Common myeloid progenitor, CD34-positive (primary cell): ENCODE measurements at regions not wholly inside any gene's neighbourhood (a gene's known extent, or its start where the extent isn't known, plus 50 kb on each side); places are given as distances from the start of the nearest gene placed in this dataset.

ENCODE experiments used
- CTCF ChIA-PET: fragments of 350-600 bp; sonication (Branson Sonifier 250); formaldehyde crosslinking; loops from one replicate; lab custom pipeline; 2021; ENCODE audit warnings: antibody characterized with exemption; lab: Charles Lee
- POLR2A ChIA-PET: fragments of 350-600 bp; sonication (Branson Sonifier 250); formaldehyde crosslinking; loops from one replicate; lab custom pipeline; 2021; ENCODE audit warnings: antibody characterized with exemption; lab: Charles Lee
- DNase-seq, 3 donors: peaks; one replicate each; pipeline versions ENCODE4 v3.0.0 to v3.0.0-alpha.2; 2013
- H3K27ac ChIP-seq, 2 experiments: 1 replicate in 1 of 2; 2 replicates in 1 of 2; pipeline ENCODE4 v1.7.0; 2013; ENCODE audit warnings: inconsistent platforms in 2 of 2, low read length in 2 of 2, mild to moderate bottlenecking in 2 of 2, low read depth in 1 of 2, moderate library complexity in 1 of 2; ENCODE audit not compliant: severe bottlenecking in 2 of 2, insufficient read depth in 1 of 2, poor library complexity in 1 of 2
- H3K27me3 ChIP-seq, 5 experiments: replicated peaks in 2 of 5; 1 replicate in 3 of 5; 2 replicates in 2 of 5; pipeline versions ENCODE4 v1.6.1 to v1.7.0; 2013; ENCODE audit warnings: low read length in 4 of 5, mild to moderate bottlenecking in 2 of 5, moderate library complexity in 2 of 5, inconsistent platforms in 1 of 5; ENCODE audit not compliant: insufficient read depth in 5 of 5, control insufficient read depth in 4 of 5
- H3K36me3 ChIP-seq, 4 experiments: 1 replicate in 2 of 4; 2 replicates in 2 of 4; pipeline versions ENCODE4 v1.6.1 to v1.7.0; 2013; ENCODE audit warnings: low read length in 3 of 4, control low read depth in 1 of 4, mild to moderate bottlenecking in 1 of 4; ENCODE audit not compliant: control insufficient read depth in 4 of 4, insufficient read depth in 4 of 4
- H3K4me1 ChIP-seq, 4 experiments: 1 replicate in 3 of 4; 2 replicates in 1 of 4; pipeline versions ENCODE4 v1.6.1 to v1.7.1; 2013; ENCODE audit warnings: low read length in 3 of 4, mild to moderate bottlenecking in 3 of 4, control low read depth in 1 of 4, inconsistent platforms in 1 of 4, moderate library complexity in 1 of 4; ENCODE audit not compliant: control insufficient read depth in 4 of 4, insufficient read depth in 4 of 4; ENCODE audit errors: control extremely low read depth in 1 of 4
- H3K4me3 ChIP-seq, 7 experiments: 1 replicate in 4 of 7; 2 replicates in 3 of 7; pipeline versions ENCODE4 v1.5.1 to v1.7.0; 2013; ENCODE audit warnings: mild to moderate bottlenecking in 7 of 7, low read length in 6 of 7, moderate library complexity in 6 of 7, inconsistent platforms in 2 of 7, low read depth in 2 of 7, control low read depth in 1 of 7; ENCODE audit not compliant: insufficient read depth in 4 of 7, control insufficient read depth in 1 of 7; ENCODE audit errors: extremely low read depth in 1 of 7
- H3K9me3 ChIP-seq, 5 experiments: 1 replicate in 4 of 5; 2 replicates in 1 of 5; pipeline versions ENCODE4 v1.6.1 to v1.7.1; 2013; ENCODE audit warnings: low read length in 4 of 5, mild to moderate bottlenecking in 2 of 5, inconsistent platforms in 1 of 5, low read depth in 1 of 5, moderate library complexity in 1 of 5; ENCODE audit not compliant: control insufficient read depth in 4 of 5, insufficient read depth in 2 of 5; ENCODE audit errors: control extremely low read depth in 1 of 5
- WGBS: methylation state at CpG from one replicate; pipeline ENCODE4 v1.1.5; 2013; ENCODE audit not compliant: insufficient coverage; 5-methylcytosine and 5-hydroxymethylcytosine counted together

DNA sequence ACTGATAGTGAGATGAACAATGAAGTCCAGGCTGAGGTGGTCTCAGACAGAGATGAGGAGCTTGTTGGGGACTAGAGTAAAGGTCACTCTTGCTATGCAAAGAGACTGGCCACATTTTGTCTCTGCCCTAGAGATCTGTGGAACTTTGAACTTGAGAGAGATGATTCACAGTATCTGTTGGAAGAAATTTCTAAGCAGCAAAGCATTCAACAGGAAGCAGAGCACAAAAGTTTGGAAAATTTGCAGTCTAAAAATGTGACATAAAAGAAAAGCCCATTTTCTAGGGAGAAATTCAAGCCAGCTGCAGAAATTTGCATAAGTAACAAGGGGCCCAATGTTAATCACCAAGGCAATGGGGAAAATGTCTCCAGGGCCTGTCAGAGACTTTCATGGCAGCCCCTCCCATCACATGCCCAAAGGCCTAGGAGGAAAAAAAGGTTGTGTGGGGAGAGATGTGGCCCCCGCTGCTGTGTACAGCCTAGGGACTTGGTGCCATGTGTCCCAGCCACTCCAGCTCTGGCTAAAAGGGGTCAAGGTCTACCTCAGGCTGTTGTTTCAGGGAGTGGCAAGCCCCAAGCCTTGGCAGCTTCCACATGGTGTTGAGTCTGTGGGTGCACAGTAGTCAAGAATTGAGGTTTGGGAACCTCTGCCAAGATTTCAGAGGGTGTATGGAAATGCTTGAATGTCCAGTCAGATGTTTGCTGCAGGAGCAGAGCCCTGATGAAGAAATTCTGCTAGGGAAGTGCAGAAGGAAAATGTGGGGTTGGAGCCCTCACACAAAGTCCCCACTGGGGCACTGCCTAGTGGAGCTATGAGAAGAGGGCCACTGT is 262.8 kb downstream of the DKK2 start:
- 100% methylated on average over 1 of the region's 1 CpG for WGBS

DNA sequence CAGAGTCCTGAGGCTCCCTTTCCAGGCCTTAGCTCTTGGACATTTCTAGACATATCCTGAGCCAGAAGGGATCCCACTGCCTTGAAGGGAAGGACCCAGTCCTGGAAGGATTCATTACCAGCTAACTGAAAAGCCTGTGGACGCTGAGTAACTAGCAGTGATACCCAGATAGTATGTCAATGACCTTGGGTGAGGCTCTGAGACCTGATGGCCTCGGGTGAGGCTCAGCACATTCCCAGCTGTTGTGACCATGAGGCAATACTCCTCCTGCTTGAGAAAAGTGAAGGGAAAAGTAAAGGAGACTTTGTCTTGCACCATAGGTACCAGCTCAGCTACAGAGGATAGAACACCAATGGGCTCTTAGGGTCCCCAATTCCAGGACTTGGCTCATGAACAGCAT is 268.1 kb downstream of the DKK2 start:
- no peak overlapping the region for H3K4me3 ChIP-seq
- POLR2A ChIA-PET, result no interaction called here
- H3K27me3 ChIP-seq, result no peaks in the 10 kb centered on the region
- CTCF ChIA-PET, result no interaction called here
- peaks cover 0 to 3% (median 0%) of the 10 kb centered on the region in 5 experiments for H3K9me3 ChIP-seq
- WGBS, result 94% methylated on average over 2 of the region's 2 CpGs
- H3K36me3 ChIP-seq, result no peaks in the 10 kb centered on the region
- H3K4me1 ChIP-seq, result peaks cover 0 to 7% (median 0%) of the 10 kb centered on the region in 4 experiments
- H3K27ac ChIP-seq, result no peak overlapping the region
- no peak for DNase-seq

More for the DNA sequence above, 262.8 kb downstream of the DKK2 start:
- no peak overlapping the region for H3K27ac ChIP-seq
- POLR2A ChIA-PET, result no interaction called here
- no peaks in the 10 kb centered on the region for H3K36me3 ChIP-seq
- CTCF ChIA-PET, result no interaction called here
- peaks cover 0 to 25% (median under 1%) of the 10 kb centered on the region in 4 experiments for H3K4me1 ChIP-seq
- no peak overlapping the region for H3K4me3 ChIP-seq
- H3K27me3 ChIP-seq, result no peaks in the 10 kb centered on the region
- no peak for DNase-seq
- H3K9me3 ChIP-seq, result peaks cover 0 to 3% (median 0%) of the 10 kb centered on the region in 5 experiments

- no peaks in the 10 kb centered on the region for H3K27me3 ChIP-seq
- ChIA-PET POLR2A (no interaction called here), CTCF (no interaction called here)
- H3K4me3 ChIP-seq, result no peak overlapping the region
- peaks cover 0 to 3% (median 0%) of the 10 kb centered on the region in 5 experiments for H3K9me3 ChIP-seq
- no peaks in the 10 kb centered on the region for H3K36me3 ChIP-seq
- no peak overlapping the region for H3K27ac ChIP-seq
- DNase-seq, result no peak
- no peaks in the 10 kb centered on the region for H3K4me1 ChIP-seq
Measured at GRCh38 chr4:106766519-106766918, 269.6 kb downstream of the DKK2 start.

DNA sequence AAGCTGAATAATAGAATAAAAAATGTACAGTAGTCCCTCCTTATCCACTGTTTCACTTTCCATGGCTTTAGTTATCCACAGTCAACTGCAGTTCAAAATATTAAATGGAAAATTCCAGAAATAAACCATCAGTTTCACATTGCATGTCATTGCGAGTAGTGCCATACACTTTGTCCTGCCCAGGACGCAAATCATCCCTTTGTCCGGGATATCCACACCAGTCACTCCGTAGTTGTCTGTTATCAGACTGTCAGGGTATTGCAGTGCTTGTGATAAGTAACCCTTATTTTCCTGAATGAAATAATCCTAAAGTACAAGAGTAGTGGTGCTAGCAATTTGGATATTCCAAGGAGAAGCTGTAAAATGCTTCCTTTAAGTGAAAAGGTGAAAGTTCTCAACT is 271.3 kb downstream of the DKK2 start:
- Histone ChIP-seq H3K9me3 (peaks cover 0 to 3% (median 0%) of the 10 kb centered on the region in 5 experiments), H3K4me3 (no peak overlapping the region), H3K27ac (no peak overlapping the region), H3K27me3 (no peaks in the 10 kb centered on the region), H3K4me1 (no peaks in the 10 kb centered on the region), H3K36me3 (no peaks in the 10 kb centered on the region)
- no peak for DNase-seq
- POLR2A ChIA-PET, result no interaction called here
- CTCF ChIA-PET, result no interaction called here
- 100% methylated on average over 4 of the region's 4 CpGs for WGBS

DNA sequence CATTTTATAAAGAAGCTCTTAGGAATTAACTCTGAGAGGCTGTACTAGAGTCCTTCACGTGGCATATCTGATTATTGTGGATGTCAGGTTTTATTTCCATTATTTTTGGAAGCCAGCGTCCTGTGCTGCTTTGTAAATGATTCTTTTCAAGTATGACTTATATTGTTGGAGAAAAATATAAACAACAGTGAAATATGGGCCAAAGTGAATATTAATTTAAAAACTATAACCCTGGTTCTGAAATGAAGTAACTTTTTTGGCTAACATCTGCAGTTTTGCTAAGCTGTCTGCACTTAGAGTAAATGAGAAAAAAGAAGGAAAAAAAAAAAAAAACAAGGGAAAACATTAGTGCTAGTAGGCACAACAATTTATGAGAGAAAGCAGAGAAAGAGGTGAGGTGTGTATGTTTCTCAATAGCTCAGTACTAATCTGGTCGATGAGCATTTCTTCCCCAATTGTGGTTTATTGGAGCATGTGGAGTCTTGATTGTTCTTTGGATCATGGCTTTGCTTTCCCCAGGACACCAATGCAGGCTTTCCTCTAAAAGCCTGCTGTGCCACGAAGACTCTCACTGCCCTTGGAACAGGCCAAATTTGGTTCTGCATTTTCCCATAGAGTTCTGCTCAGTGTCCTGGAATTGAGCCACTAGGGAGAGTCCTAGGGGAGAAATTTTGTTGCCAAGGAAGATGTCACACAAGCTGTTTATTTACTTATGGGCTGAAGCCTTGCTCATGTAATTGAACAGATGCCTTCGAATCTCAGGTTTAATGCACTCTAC is 273.3 kb downstream of the DKK2 start:
- H3K4me1 ChIP-seq, result no peaks in the 10 kb centered on the region

GRCh38 chr4:106753426-106753825 is 282.7 kb downstream of the DKK2 start:
- Histone ChIP-seq H3K36me3 (no peaks in the 10 kb centered on the region), H3K4me1 (no peaks in the 10 kb centered on the region), H3K9me3 (no peaks in the 10 kb centered on the region), H3K27me3 (no peaks in the 10 kb centered on the region), H3K4me3 (no peak overlapping the region), H3K27ac (no peak overlapping the region)
- DNase-seq, result no peak
- ChIA-PET POLR2A (no interaction called here), CTCF (no interaction called here)
- 43% methylated on average over 2 of the region's 3 CpGs for WGBS

More for the DNA sequence above, 273.3 kb downstream of the DKK2 start:
- no peak for DNase-seq
- POLR2A ChIA-PET, result no interaction called here
- Histone ChIP-seq H3K27ac (no peak overlapping the region), H3K4me3 (no peak overlapping the region), H3K27me3 (no peaks in the 10 kb centered on the region), H3K36me3 (no peaks in the 10 kb centered on the region), H3K9me3 (no peaks in the 10 kb centered on the region)
- 100% methylated on average over 2 of the region's 5 CpGs for WGBS
- CTCF ChIA-PET, result no interaction called here

- H3K27me3 ChIP-seq, result no peaks in the 10 kb centered on the region
- ChIA-PET CTCF (no interaction called here), POLR2A (no interaction called here)
- peaks cover 0 to 4% (median 0%) of the 10 kb centered on the region in 4 experiments for H3K4me1 ChIP-seq
- no peak overlapping the region for H3K27ac ChIP-seq
- DNase-seq, result no peak
- H3K9me3 ChIP-seq, result peaks cover 0 to 2% (median 0%) of the 10 kb centered on the region in 5 experiments
- no peak overlapping the region for H3K4me3 ChIP-seq
- H3K36me3 ChIP-seq, result no peaks in the 10 kb centered on the region
Measured at GRCh38 chr4:106746451-106746850, 289.7 kb downstream of the DKK2 start.
